OCI-LY3 (cell line): ENCODE measurements at regions not wholly inside any gene's neighbourhood (a gene's known extent, or its start where the extent isn't known, plus 50 kb on each side); places are given as distances from the start of the nearest gene placed in this dataset.

Source experiments
- H2AFZ ChIP-seq: fragments of 200-600, 300-600 bp; shearing (Covaris generic); 2 replicates; pipeline ENCODE4 v1.6.0; 2014; ENCODE audit warnings: antibody characterized with exemption, low read depth, low read length
- H3K27ac ChIP-seq: fragments of 200-600, 300-600 bp; sonication (generic); 2 replicates; pipeline ENCODE4 v1.5.1; 2014; ENCODE audit warnings: mild to moderate bottlenecking, low read length, moderate library complexity, mixed read lengths
- H3K27me3 ChIP-seq: fragments of 200-600, 300-600 bp; sonication (generic); 2 replicates; pipeline ENCODE4 v1.6.1; 2014; ENCODE audit warnings: low read depth, low read length, mixed read lengths
- H3K36me3 ChIP-seq: fragments of 200-600, 300-600 bp; sonication (generic); replicated peaks from 2 replicates; pipeline ENCODE3; 2014; ENCODE audit warnings: low read depth, low read length, mixed read lengths
- H3K4me1 ChIP-seq: fragments of 300-600, 200-600 bp; sonication (generic); 2 replicates; pipeline ENCODE4 v1.6.1; 2014; ENCODE audit warnings: low read length, mixed read lengths
- H3K4me2 ChIP-seq: fragments of 200-600, 300-600 bp; sonication (generic); 2 replicates; pipeline ENCODE4 v1.6.1; 2014; ENCODE audit warnings: low read length, mixed read lengths
- H3K4me3 ChIP-seq: fragments of 300-600, 200-600 bp; sonication (generic); 2 replicates; pipeline ENCODE4 v1.5.1; 2014; ENCODE audit warnings: antibody characterized with exemption, mild to moderate bottlenecking, low read length, moderate library complexity
- H3K79me2 ChIP-seq: fragments of 300-600, 200-600 bp; shearing (Covaris generic); 2 replicates; pipeline ENCODE4 v1.6.1; 2014; ENCODE audit warnings: mild to moderate bottlenecking, low read length, mixed read lengths
- H3K9ac ChIP-seq: fragments of 300-600, 200-600 bp; shearing (Covaris generic); 2 replicates; pipeline ENCODE4 v1.6.0; 2014; ENCODE audit warnings: mild to moderate bottlenecking, low read length, moderate library complexity
- H3K9me3 ChIP-seq: fragments of 200-600, 300-600 bp; shearing (Covaris generic); 2 replicates; pipeline ENCODE4 v1.6.1; 2014; ENCODE audit warnings: low read length, mixed read lengths; ENCODE audit not compliant: insufficient read depth
- H4K20me1 ChIP-seq: fragments of 200-600, 300-600 bp; sonication (generic); 2 replicates; pipeline ENCODE4 v1.6.1; 2016; ENCODE audit warnings: low read length, mixed read lengths; ENCODE audit not compliant: insufficient read depth
- EZH2phosphoT487 ChIP-seq: fragments of 200-600 bp; shearing (Covaris generic); IDR thresholded peaks from 2 replicates; pipeline ENCODE4 v1.6.1; 2018; ENCODE audit warnings: antibody characterized with exemption, mixed run types, low read depth
- TF ChIP-seq, protein P1 (sequence below): fragments of 200-600, 300-600 bp; sonication (generic); IDR thresholded peaks from 2 replicates; pipeline ENCODE4 v1.5.1; 2014; ENCODE audit warnings: antibody characterized with exemption, low read length, low read depth

DNA sequence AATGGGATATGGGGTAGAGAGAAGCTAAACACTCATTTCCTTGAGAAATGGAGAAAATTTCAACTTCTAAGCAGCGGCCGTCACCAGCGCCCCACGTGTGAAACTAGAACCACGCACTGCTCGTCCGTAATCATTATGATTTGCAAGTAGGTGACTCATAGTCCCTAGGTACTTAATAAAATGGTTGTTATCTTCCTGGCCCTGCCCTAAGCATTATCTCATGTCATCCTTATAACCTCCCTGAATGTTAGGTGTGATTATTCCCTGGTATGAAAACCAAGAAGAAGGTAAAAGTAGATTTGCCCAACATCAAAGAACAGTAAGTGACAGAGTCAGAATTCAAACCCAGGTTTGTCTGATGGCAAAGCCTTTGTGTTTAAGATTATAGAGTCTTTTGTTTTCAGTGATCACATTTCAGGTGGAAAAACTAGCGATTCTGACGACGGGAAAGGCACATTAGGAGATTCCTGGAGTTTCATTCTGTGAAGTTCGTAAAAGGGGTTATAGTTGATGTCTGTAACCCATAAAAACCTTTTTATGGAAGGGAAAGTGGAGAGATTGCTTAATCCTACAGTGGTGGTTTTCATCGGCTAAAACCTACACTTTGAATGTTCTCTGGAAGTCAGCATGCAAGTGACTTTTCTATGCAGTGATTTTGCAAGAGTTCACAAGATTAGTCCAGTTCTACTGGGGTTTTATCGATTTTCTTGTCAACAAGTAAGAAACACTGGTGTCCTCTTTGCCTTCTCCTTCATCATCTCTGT lies 202.9 kb upstream of the WWC1 start:
- Histone ChIP-seq H3K4me1 (no peaks in the 10 kb centered on the region), H3K27me3 (peaks cover 8% of the 10 kb centered on the region; the same call in 1 of the 2 replicates), H2AFZ (no peak overlapping the region), H3K79me2 (no peaks in the 10 kb centered on the region), H3K9me3 (no peaks in the 10 kb centered on the region), H4K20me1 (peaks cover 2% of the 10 kb centered on the region; the same call in 1 of the 2 replicates), H3K9ac (no peak overlapping the region), H3K27ac (no peak overlapping the region), H3K4me2 (no peak overlapping the region), H3K4me3 (no peak overlapping the region), H3K36me3 (no peaks in the 10 kb centered on the region)
- TF ChIP-seq, protein P1, sequence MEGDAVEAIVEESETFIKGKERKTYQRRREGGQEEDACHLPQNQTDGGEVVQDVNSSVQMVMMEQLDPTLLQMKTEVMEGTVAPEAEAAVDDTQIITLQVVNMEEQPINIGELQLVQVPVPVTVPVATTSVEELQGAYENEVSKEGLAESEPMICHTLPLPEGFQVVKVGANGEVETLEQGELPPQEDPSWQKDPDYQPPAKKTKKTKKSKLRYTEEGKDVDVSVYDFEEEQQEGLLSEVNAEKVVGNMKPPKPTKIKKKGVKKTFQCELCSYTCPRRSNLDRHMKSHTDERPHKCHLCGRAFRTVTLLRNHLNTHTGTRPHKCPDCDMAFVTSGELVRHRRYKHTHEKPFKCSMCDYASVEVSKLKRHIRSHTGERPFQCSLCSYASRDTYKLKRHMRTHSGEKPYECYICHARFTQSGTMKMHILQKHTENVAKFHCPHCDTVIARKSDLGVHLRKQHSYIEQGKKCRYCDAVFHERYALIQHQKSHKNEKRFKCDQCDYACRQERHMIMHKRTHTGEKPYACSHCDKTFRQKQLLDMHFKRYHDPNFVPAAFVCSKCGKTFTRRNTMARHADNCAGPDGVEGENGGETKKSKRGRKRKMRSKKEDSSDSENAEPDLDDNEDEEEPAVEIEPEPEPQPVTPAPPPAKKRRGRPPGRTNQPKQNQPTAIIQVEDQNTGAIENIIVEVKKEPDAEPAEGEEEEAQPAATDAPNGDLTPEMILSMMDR, result no peak
- no peak for TF ChIP-seq EZH2phosphoT487

- no peak for TF ChIP-seq EZH2phosphoT487
- TF ChIP-seq, protein P1, result no peak
- H3K9ac ChIP-seq, result no peak overlapping the region
Measured at GRCh38 chr5:168089201-168089887, 202.1 kb upstream of the WWC1 start.

DNA sequence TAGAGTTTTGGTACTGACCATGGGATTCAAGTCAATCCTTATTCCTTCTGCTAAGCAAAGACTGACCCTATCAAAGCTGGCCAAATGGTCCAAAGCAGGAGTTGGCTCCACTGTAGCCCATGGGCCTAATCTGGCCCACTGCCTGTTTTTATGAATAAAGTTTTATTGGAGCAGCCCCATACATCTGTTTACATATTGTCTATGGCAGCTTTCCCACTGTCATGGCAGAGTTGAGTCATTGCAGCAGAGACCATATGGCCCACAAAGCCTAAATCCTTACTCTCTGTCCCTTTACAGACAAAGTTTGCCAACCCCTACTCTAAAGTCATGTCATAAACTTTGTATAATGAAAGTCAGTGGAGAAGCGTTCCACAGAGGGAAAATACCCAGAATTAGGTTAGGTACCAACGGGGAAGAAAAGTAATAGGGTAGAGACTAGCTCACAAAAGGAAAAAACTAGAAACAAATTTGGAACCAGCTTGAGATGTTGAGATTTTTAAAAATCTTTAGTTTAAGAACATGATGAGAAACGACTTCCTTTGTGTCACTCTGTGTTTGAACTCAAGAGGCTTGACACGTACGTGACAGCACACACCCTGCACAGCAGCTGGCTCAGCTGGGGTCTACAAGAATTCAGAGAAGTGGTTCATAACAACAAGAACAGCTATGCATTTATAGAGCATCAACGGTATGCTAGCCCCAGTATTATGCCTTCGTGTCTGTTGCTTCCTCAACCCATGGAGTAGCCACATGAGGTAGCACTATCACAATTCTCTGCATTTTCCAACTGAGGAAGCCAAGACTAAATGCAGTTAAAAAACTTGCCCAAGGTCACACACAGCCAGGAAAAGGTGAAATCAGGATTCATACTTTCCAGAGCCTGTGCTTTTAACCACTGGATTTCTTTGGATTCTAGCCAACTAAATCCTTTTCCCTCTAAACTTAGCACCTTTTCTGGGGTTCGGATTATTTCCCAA lies 198.9 kb upstream of the WWC1 start:
- peaks cover 22% of the 10 kb centered on the region for H3K27me3 ChIP-seq
- H3K4me3 ChIP-seq, result no peak overlapping the region
- H3K9ac ChIP-seq, result no peak overlapping the region
- no peaks in the 10 kb centered on the region for H3K9me3 ChIP-seq
- H4K20me1 ChIP-seq, result peaks cover 2% of the 10 kb centered on the region; the same call in 1 of the 2 replicates
- H3K79me2 ChIP-seq, result no peaks in the 10 kb centered on the region
- no peak overlapping the region for H3K27ac ChIP-seq
- no peaks in the 10 kb centered on the region for H3K36me3 ChIP-seq
- TF ChIP-seq EZH2phosphoT487, result no peak
- TF ChIP-seq, protein P1, result no peak
- no peak overlapping the region for H3K4me2 ChIP-seq
- no peaks in the 10 kb centered on the region for H3K4me1 ChIP-seq
- no peak overlapping the region for H2AFZ ChIP-seq

More at GRCh38 chr5:168089201-168089887, 202.1 kb upstream of the WWC1 start:
- H3K27ac ChIP-seq, result no peak overlapping the region
- H3K4me2 ChIP-seq, result no peak overlapping the region
- peaks cover 2% of the 10 kb centered on the region; the same call in 1 of the 2 replicates for H4K20me1 ChIP-seq
- H3K4me3 ChIP-seq, result no peak overlapping the region
- H3K27me3 ChIP-seq, result peaks cover 8% of the 10 kb centered on the region; the same call in 1 of the 2 replicates
- H3K36me3 ChIP-seq, result no peaks in the 10 kb centered on the region
- H3K79me2 ChIP-seq, result no peaks in the 10 kb centered on the region
- no peaks in the 10 kb centered on the region for H3K9me3 ChIP-seq
- no peak overlapping the region for H2AFZ ChIP-seq
- no peaks in the 10 kb centered on the region for H3K4me1 ChIP-seq
